HL-60 (cell line): ENCODE measurements at regions not wholly inside any gene's neighbourhood (a gene's known extent, or its start where the extent isn't known, plus 50 kb on each side); places are given as distances from the start of the nearest gene placed in this dataset.

Experiments used
- DNase-seq, 2 experiments: peaks; one replicate each; pipeline ENCODE4 v3.0.0-alpha.2; 2010 to 2020; ENCODE audit warnings: low read depth in 1 of 2, low spot score in 1 of 2
- H3K27ac ChIP-seq: fragments of 250-450 bp; sonication (Bioruptor Pico); replicated peaks from 2 replicates; pipeline ENCODE4 v1.5.1; 2020; ENCODE audit warnings: mild to moderate bottlenecking, moderate library complexity
- H3K27me3 ChIP-seq: fragments of 250-450 bp; sonication (Bioruptor Pico); 2 replicates; pipeline ENCODE4 v1.5.1; 2021; ENCODE audit warnings: mild to moderate bottlenecking, moderate library complexity; ENCODE audit not compliant: insufficient read depth, poor library complexity, severe bottlenecking
- H3K4me3 ChIP-seq: replicated peaks from 2 replicates; pipeline ENCODE4 v1.5.1; 2011; ENCODE audit warnings: mild to moderate bottlenecking, control low read depth, low read length; ENCODE audit not compliant: insufficient read depth
- GABPA ChIP-seq: IDR thresholded peaks from 2 replicates; pipeline ENCODE4 v1.6.1; 2012; ENCODE audit warnings: low read depth
- POLR2AphosphoS5 ChIP-seq: IDR thresholded peaks from 2 replicates; pipeline ENCODE4 v1.6.1; 2012; ENCODE audit warnings: low read depth
- SPI1 ChIP-seq: IDR thresholded peaks from 2 replicates; pipeline ENCODE4 v1.6.1; 2012; ENCODE audit warnings: low read depth, mild to moderate bottlenecking, borderline replicate concordance
- TF ChIP-seq, protein P1 (sequence below): IDR thresholded peaks from 2 replicates; pipeline ENCODE4 v1.6.1; 2012; ENCODE audit warnings: low read depth; ENCODE audit not compliant: insufficient replicate concordance
- TF ChIP-seq, protein P2 (sequence below): IDR thresholded peaks from one replicate; pipeline ENCODE4 v1.5.1; 2011; ENCODE audit warnings: low read length, control low read depth, inconsistent platforms; ENCODE audit not compliant: insufficient read depth

DNA sequence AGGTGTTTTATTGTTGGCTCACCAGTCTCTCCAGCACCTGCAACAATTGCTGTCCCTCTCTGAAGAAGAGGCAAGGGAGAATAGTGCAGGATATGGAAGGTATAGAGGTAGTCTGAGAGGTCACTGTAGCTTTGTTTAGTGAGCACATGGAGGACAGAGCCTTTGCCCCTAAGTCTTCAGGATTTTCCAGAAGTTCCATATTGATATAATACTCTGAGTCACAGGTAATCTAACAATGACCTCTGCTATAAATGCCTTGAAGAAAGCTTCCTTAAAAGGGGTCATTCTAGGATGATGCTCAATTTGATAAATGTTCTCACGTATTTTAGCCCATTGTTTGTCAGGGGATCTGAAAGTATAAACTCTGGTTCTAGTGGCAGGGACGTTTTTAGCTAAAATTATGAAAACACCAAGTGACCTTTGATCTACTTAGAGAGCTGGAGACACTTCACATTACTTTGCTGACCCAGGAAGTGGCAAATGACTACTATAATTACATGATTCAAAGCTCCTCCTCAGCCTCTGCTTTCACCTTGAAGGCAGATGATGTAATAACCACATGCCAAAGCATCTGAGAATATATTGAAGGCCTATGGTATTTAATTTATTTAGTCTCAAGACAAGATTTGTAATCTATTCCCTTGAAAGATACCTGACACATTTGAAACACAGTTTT is 366.9 kb upstream of the NUDT12 start:
- Histone ChIP-seq H3K27ac (no peak overlapping the region), H3K27me3 (no peaks in the 10 kb centered on the region), H3K4me3 (no peak overlapping the region)
- TF ChIP-seq SPI1 = no peak
- TF ChIP-seq, protein P1, sequence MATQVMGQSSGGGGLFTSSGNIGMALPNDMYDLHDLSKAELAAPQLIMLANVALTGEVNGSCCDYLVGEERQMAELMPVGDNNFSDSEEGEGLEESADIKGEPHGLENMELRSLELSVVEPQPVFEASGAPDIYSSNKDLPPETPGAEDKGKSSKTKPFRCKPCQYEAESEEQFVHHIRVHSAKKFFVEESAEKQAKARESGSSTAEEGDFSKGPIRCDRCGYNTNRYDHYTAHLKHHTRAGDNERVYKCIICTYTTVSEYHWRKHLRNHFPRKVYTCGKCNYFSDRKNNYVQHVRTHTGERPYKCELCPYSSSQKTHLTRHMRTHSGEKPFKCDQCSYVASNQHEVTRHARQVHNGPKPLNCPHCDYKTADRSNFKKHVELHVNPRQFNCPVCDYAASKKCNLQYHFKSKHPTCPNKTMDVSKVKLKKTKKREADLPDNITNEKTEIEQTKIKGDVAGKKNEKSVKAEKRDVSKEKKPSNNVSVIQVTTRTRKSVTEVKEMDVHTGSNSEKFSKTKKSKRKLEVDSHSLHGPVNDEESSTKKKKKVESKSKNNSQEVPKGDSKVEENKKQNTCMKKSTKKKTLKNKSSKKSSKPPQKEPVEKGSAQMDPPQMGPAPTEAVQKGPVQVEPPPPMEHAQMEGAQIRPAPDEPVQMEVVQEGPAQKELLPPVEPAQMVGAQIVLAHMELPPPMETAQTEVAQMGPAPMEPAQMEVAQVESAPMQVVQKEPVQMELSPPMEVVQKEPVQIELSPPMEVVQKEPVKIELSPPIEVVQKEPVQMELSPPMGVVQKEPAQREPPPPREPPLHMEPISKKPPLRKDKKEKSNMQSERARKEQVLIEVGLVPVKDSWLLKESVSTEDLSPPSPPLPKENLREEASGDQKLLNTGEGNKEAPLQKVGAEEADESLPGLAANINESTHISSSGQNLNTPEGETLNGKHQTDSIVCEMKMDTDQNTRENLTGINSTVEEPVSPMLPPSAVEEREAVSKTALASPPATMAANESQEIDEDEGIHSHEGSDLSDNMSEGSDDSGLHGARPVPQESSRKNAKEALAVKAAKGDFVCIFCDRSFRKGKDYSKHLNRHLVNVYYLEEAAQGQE = no peak
- TF ChIP-seq, protein P2, sequence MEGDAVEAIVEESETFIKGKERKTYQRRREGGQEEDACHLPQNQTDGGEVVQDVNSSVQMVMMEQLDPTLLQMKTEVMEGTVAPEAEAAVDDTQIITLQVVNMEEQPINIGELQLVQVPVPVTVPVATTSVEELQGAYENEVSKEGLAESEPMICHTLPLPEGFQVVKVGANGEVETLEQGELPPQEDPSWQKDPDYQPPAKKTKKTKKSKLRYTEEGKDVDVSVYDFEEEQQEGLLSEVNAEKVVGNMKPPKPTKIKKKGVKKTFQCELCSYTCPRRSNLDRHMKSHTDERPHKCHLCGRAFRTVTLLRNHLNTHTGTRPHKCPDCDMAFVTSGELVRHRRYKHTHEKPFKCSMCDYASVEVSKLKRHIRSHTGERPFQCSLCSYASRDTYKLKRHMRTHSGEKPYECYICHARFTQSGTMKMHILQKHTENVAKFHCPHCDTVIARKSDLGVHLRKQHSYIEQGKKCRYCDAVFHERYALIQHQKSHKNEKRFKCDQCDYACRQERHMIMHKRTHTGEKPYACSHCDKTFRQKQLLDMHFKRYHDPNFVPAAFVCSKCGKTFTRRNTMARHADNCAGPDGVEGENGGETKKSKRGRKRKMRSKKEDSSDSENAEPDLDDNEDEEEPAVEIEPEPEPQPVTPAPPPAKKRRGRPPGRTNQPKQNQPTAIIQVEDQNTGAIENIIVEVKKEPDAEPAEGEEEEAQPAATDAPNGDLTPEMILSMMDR = no peak
- TF ChIP-seq POLR2AphosphoS5 = no peak
- no peak for TF ChIP-seq GABPA
- no peak for DNase-seq

DNA sequence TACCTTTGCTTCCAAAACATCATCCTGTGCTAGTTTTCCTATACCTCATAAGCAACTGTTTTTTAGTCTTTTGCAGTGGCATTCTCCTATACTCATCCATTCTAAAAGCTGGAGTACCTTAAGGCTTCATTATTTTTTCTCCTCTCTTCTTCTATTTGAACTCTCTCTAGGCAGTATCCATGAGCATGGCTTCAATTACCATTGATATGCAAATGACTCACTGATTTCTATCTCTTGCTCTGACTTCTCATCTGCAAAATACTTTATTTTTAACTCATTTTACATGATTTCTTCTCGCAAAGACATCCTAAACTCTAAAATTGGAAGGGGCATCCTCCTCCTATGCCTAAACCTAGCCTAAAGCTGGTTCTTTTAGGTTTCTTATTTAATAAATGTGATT is 365.1 kb upstream of the NUDT12 start:
- DNase-seq = no peak
- H3K27me3 ChIP-seq = no peaks in the 10 kb centered on the region
- TF ChIP-seq GABPA (no peak), SPI1 (no peak)
- TF ChIP-seq, protein P1 = no peak
- H3K27ac ChIP-seq = no peak overlapping the region
- H3K4me3 ChIP-seq = no peak overlapping the region

DNA sequence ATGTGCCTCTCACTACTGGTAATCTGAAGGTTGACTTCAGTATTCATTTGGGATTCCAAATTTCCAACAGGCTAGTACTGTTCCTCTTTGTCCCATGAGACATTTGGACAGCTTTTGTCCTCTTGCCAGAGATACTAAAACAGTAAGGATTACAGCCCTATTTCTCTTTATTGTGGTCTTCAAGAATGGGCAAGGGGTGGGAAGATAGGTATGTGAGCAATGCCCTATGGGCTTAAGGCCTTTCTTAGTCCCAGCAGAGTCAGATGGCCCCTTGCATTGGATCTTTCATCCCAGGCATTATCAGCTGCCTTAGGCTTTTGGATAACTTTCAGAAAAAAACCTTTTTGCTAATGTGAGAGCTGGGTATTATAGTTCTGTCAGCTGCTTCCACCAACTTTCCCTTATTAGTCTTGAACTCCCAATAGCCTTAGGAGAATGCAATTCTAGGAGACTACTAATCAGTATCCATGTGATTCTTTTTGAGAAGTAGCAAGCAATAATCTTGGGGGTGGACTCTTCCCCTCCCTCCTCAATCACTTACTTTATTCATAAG is 361.1 kb upstream of the NUDT12 start:
- Histone ChIP-seq H3K27me3 (no peaks in the 10 kb centered on the region), H3K4me3 (no peak overlapping the region), H3K27ac (no peak overlapping the region)
- DNase-seq = no peak
- no peak for TF ChIP-seq POLR2AphosphoS5

DNA sequence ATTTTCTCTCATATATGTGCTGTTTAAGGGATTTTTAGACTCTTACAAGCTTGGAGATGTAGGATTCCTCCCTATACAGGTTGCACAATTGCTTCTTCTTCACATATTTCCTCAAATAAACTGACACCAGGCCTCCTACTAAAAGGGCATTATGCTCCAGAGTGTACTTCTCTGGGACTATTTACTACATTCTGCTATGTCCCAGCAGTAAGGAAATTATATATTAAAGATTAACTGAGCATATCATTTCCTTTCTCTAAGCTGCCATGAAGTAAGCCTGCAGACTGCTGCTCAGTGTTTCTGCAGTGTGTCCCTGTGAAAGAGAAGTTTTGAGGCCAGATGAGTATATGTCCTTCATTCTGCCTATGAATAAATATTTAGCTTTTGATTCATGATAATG is 356.9 kb upstream of the NUDT12 start:
- Histone ChIP-seq H3K27ac (no peak overlapping the region), H3K4me3 (no peak overlapping the region), H3K27me3 (no peaks in the 10 kb centered on the region)
- no peak for DNase-seq
- TF ChIP-seq POLR2AphosphoS5 = no peak
- TF ChIP-seq, protein P1 = no peak
- TF ChIP-seq, protein P2 = no peak
- TF ChIP-seq SPI1 = no peak
- no peak for TF ChIP-seq GABPA
